Esophagus squamous epithelium (tissue), 4 donors: ENCODE measurements at regions not wholly inside any gene's neighbourhood (a gene's known extent, or its start where the extent isn't known, plus 50 kb on each side); places are given as distances from the start of the nearest gene placed in this dataset.

Source experiments
- CTCF ChIP-seq, 6 experiments: fragments of 450-650 bp in 4 of 6; fragments of 200-600 bp in 2 of 6; sonication (generic) in 2 of 6; IDR thresholded peaks; one replicate each; pipeline ENCODE4 v1.5.1; 2016 to 2019; ENCODE audit warnings: antibody characterized with exemption in 6 of 6, mild to moderate bottlenecking in 4 of 6, moderate library complexity in 4 of 6
- POLR2A ChIP-seq, 4 donors: fragments of 450-650 bp; IDR thresholded peaks; one replicate each; pipeline ENCODE4 v1.6.1; 2017; ENCODE audit warnings: antibody characterized with exemption in 4 of 4, mild to moderate bottlenecking in 4 of 4, moderate library complexity in 3 of 4

- no peak for TF ChIP-seq POLR2A (IDR thresholded peaks at IDR 0.05)
- TF ChIP-seq CTCF (IDR thresholded peaks at IDR 0.05) = no peak
Measured at GRCh38 chr6:14222956-14223355, 105.4 kb downstream of the CD83 start.
